K562 (cell line): ENCODE measurements at regions not wholly inside any gene's neighbourhood (a gene's known extent, or its start where the extent isn't known, plus 50 kb on each side); places are given as distances from the start of the nearest gene placed in this dataset.

Experiments used
- FOSL1 ChIP-seq: fragments of 200-800 bp; sonication (Bioruptor generic); conservative IDR thresholded peaks from 2 replicates; pipeline ENCODE4 v1.6.1; 2016; ENCODE audit warnings: missing genetic modification characterization, missing compliant biosample characterization
- FOXJ3 ChIP-seq: sonication (generic); formaldehyde crosslinking; IDR thresholded peaks from 2 replicates; pipeline ENCODE4 v1.4.0; 2020; ENCODE audit warnings: mild to moderate bottlenecking, missing genetic modification reagents
- GATAD2A ChIP-seq: fragments of 450-650 bp; IDR thresholded peaks from 2 replicates; pipeline ENCODE4 v1.6.1; 2017
- KDM1A ChIP-seq, 2 experiments: fragments of 450-650 bp; IDR thresholded peaks; 2 replicates each; pipeline ENCODE4 v1.6.1; 2016; ENCODE audit warnings: mild to moderate bottlenecking in 2 of 2
- LCOR ChIP-seq: sonication (generic); formaldehyde crosslinking; IDR thresholded peaks from 2 replicates; pipeline ENCODE4 v1.8.0; 2022; ENCODE audit warnings: mild to moderate bottlenecking, missing genetic modification reagents
- MAFF ChIP-seq: IDR thresholded peaks from 2 replicates; pipeline ENCODE4 v1.6.1; 2012; ENCODE audit warnings: low read length, improper control_type of control experiment
- MAZ ChIP-seq, 2 experiments: fragments of 450-650 bp in 1 of 2; sonication (generic) in 1 of 2; formaldehyde crosslinking; IDR thresholded peaks in 1 of 2; conservative IDR thresholded peaks in 1 of 2; 2 replicates each; pipeline versions ENCODE4 v1.4.0 to v1.5.0; 2020; ENCODE audit warnings: mild to moderate bottlenecking in 1 of 2, missing genetic modification reagents in 1 of 2
- MEIS2 ChIP-seq: fragments of 450-650 bp; IDR thresholded peaks from 2 replicates; pipeline ENCODE4 v1.6.1; 2014; ENCODE audit warnings: mild to moderate bottlenecking; ENCODE audit not compliant: partially characterized antibody
- NCOR1 ChIP-seq: fragments of 450-650 bp; IDR thresholded peaks from 2 replicates; pipeline ENCODE4 v1.6.1; 2016; ENCODE audit warnings: mild to moderate bottlenecking, moderate library complexity
- POLR2B ChIP-seq: fragments of 450-650 bp; IDR thresholded peaks from 2 replicates; pipeline ENCODE4 v1.6.1; 2018; ENCODE audit warnings: low read depth; ENCODE audit not compliant: partially characterized antibody
- POLR3G ChIP-seq: IDR thresholded peaks from 2 replicates; pipeline ENCODE4 v1.6.1; 2011; ENCODE audit not compliant: insufficient read length, insufficient replicate concordance; ENCODE audit errors: extremely low read depth
- RBM34 ChIP-seq: fragments of 200-400 bp; formaldehyde crosslinking; IDR thresholded peaks from 2 replicates; pipeline ENCODE4 v1.6.1; 2018; ENCODE audit warnings: low read length, borderline replicate concordance; ENCODE audit not compliant: insufficient read depth
- RCOR1 ChIP-seq, 2 experiments: IDR thresholded peaks; 2 replicates each; pipeline ENCODE4 v1.6.1; 2012; ENCODE audit warnings: low read depth in 2 of 2, low read length in 2 of 2, borderline replicate concordance in 1 of 2, improper control_type of control experiment in 1 of 2
- TBL1XR1 ChIP-seq, 2 experiments: IDR thresholded peaks; 2 replicates each; pipeline ENCODE4 v1.6.1; 2012; ENCODE audit warnings: improper control_type of control experiment in 2 of 2, low read length in 2 of 2, mild to moderate bottlenecking in 1 of 2
- TF ChIP-seq, protein P1 (sequence below), 2 experiments: fragments of 250-450 bp in 1 of 2; fragments of 450-650 bp in 1 of 2; sonication (Bioruptor Pico) in 1 of 2; IDR thresholded peaks; 2 replicates each; pipeline versions ENCODE4 v1.6.1 to v1.8.0; 2016 to 2021; ENCODE audit warnings: mild to moderate bottlenecking in 2 of 2, moderate library complexity in 2 of 2, missing compliant biosample characterization in 1 of 2, missing genetic modification characterization in 1 of 2
- TF ChIP-seq, protein P2 (sequence below): fragments of 450-650 bp; formaldehyde crosslinking; IDR thresholded peaks from 2 replicates; pipeline ENCODE4 v1.4.0; 2020; ENCODE audit warnings: mild to moderate bottlenecking, moderate library complexity
- TF ChIP-seq, protein P3 (sequence below): fragments of 450-650 bp; conservative IDR thresholded peaks from 2 replicates; pipeline ENCODE4 v1.6.1; 2016; ENCODE audit warnings: missing genetic modification characterization, low read depth, mild to moderate bottlenecking, missing compliant biosample characterization, moderate library complexity
- TF ChIP-seq, protein P4 (sequence below): sonication (generic); formaldehyde crosslinking; IDR thresholded peaks from 2 replicates; pipeline ENCODE4 v1.8.1; 2022; ENCODE audit warnings: missing genetic modification reagents
- TF ChIP-seq, protein P5 (sequence below), 2 experiments: IDR thresholded peaks in 1 of 2; conservative IDR thresholded peaks in 1 of 2; 2 replicates each; pipeline ENCODE4 v1.6.1; 2016; ENCODE audit warnings: low read depth in 2 of 2, mild to moderate bottlenecking in 1 of 2, missing compliant biosample characterization in 1 of 2, missing genetic modification characterization in 1 of 2, moderate library complexity in 1 of 2
- TF ChIP-seq, protein P6 (sequence below): fragments of 250-450 bp; sonication (Bioruptor Pico); IDR thresholded peaks from 2 replicates; pipeline ENCODE4 v1.6.1; 2021; ENCODE audit warnings: mild to moderate bottlenecking

DNA sequence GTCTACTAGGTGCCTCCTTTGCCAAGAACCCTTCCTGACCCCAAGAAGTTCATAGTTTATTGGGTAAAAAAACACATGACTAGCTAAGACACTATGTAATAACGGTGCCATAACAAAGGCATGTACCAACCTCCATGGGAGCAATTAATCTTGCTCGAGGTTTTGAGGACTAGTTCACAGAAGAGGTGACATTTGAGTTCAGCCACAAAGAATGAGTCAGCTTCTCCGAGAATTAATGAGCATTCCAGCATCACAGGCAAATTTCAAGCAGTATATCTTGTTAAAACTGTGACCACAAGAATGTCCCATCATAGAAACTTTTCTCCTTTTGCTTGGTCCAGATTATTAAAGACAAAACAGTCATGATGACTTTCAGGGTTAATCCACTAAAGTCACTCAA lies 113.0 kb upstream of the RAP1B start (continued):
- TF ChIP-seq, protein P1, sequence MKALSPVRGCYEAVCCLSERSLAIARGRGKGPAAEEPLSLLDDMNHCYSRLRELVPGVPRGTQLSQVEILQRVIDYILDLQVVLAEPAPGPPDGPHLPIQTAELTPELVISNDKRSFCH (CRISPR knock-in tag; IDR thresholded peaks at IDR 0.05): no peak
- TF ChIP-seq, protein P1 (tag; IDR thresholded peaks at IDR 0.05): peak; percentile 81; the same call in 1 of the 2 replicates
- TF ChIP-seq, protein P2, sequence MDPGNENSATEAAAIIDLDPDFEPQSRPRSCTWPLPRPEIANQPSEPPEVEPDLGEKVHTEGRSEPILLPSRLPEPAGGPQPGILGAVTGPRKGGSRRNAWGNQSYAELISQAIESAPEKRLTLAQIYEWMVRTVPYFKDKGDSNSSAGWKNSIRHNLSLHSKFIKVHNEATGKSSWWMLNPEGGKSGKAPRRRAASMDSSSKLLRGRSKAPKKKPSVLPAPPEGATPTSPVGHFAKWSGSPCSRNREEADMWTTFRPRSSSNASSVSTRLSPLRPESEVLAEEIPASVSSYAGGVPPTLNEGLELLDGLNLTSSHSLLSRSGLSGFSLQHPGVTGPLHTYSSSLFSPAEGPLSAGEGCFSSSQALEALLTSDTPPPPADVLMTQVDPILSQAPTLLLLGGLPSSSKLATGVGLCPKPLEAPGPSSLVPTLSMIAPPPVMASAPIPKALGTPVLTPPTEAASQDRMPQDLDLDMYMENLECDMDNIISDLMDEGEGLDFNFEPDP (CRISPR knock-in tag): no peak
- TF ChIP-seq, protein P3, sequence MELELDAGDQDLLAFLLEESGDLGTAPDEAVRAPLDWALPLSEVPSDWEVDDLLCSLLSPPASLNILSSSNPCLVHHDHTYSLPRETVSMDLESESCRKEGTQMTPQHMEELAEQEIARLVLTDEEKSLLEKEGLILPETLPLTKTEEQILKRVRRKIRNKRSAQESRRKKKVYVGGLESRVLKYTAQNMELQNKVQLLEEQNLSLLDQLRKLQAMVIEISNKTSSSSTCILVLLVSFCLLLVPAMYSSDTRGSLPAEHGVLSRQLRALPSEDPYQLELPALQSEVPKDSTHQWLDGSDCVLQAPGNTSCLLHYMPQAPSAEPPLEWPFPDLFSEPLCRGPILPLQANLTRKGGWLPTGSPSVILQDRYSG (tag): no peak
- TF ChIP-seq, protein P4, sequence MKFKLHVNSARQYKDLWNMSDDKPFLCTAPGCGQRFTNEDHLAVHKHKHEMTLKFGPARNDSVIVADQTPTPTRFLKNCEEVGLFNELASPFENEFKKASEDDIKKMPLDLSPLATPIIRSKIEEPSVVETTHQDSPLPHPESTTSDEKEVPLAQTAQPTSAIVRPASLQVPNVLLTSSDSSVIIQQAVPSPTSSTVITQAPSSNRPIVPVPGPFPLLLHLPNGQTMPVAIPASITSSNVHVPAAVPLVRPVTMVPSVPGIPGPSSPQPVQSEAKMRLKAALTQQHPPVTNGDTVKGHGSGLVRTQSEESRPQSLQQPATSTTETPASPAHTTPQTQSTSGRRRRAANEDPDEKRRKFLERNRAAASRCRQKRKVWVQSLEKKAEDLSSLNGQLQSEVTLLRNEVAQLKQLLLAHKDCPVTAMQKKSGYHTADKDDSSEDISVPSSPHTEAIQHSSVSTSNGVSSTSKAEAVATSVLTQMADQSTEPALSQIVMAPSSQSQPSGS (CRISPR knock-in tag): no peak
- TF ChIP-seq NCOR1: no peak
- peak; percentile 75 to 80 for TF ChIP-seq KDM1A (IDR thresholded peaks at IDR 0.05)
- TF ChIP-seq, protein P5, sequence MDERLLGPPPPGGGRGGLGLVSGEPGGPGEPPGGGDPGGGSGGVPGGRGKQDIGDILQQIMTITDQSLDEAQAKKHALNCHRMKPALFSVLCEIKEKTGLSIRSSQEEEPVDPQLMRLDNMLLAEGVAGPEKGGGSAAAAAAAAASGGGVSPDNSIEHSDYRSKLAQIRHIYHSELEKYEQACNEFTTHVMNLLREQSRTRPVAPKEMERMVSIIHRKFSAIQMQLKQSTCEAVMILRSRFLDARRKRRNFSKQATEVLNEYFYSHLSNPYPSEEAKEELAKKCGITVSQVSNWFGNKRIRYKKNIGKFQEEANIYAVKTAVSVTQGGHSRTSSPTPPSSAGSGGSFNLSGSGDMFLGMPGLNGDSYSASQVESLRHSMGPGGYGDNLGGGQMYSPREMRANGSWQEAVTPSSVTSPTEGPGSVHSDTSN (CRISPR knock-in tag; IDR thresholded peaks at IDR 0.05; ENCODE audit: low read depth): no peak
- TF ChIP-seq, protein P5 (tag; conservative IDR thresholded peaks at IDR 0.05; ENCODE audit: low read depth): peak; percentile 95
- TF ChIP-seq POLR2B: no peak
- TF ChIP-seq RCOR1 (IDR thresholded peaks at IDR 0.05; ENCODE audit: borderline replicate concordance in 1 of 2, low read depth in 2 of 2, low read length in 2 of 2): peak in 1 of 2 experiments; percentile 74; a peak in 1 of 4 replicates
- TF ChIP-seq LCOR (CRISPR knock-in tag): peak; percentile 81; the same call in 1 of the 2 replicates
- TF ChIP-seq MEIS2: peak; percentile 96
- TF ChIP-seq RBM34: no peak
- TF ChIP-seq FOSL1 (tag): peak; percentile 86
- TF ChIP-seq TBL1XR1 (IDR thresholded peaks at IDR 0.05; ENCODE audit: low read length in 2 of 2): 0 out of 4 replicates have a peak, but pooled peaks of 1 of the 2 experiments have one; percentile 18
- no peak for TF ChIP-seq POLR3G
- TF ChIP-seq MAFF: peak; percentile 64; the same call in 1 of the 2 replicates
- TF ChIP-seq GATAD2A: no peak
- TF ChIP-seq MAZ (CRISPR knock-in tag; conservative IDR thresholded peaks at IDR 0.05 in 1 of 2, IDR thresholded peaks at IDR 0.05 in 1 of 2): no peak
- TF ChIP-seq FOXJ3: no peak
- TF ChIP-seq, protein P6, sequence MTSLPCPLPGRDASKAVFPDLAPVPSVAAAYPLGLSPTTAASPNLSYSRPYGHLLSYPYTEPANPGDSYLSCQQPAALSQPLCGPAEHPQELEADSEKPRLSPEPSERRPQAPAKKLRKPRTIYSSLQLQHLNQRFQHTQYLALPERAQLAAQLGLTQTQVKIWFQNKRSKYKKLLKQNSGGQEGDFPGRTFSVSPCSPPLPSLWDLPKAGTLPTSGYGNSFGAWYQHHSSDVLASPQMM (CRISPR knock-in tag): no peak
